Testis (tissue), 2 donors: ENCODE measurements at regions not wholly inside any gene's neighbourhood (a gene's known extent, or its start where the extent isn't known, plus 50 kb on each side); places are given as distances from the start of the nearest gene placed in this dataset.

Experiments used
- CTCF ChIP-seq, 3 experiments: fragments of 450-650 bp in 2 of 3; fragments of 200-600 bp in 1 of 3; sonication (generic) in 1 of 3; IDR thresholded peaks; one replicate each; pipeline ENCODE4 v1.5.1; 2016 to 2019; ENCODE audit warnings: antibody characterized with exemption in 3 of 3, mild to moderate bottlenecking in 2 of 3, moderate library complexity in 1 of 3
- POLR2A ChIP-seq: fragments of 450-650 bp; IDR thresholded peaks from one replicate; pipeline ENCODE4 v1.6.1; 2017; ENCODE audit warnings: antibody characterized with exemption, mild to moderate bottlenecking, moderate library complexity

DNA sequence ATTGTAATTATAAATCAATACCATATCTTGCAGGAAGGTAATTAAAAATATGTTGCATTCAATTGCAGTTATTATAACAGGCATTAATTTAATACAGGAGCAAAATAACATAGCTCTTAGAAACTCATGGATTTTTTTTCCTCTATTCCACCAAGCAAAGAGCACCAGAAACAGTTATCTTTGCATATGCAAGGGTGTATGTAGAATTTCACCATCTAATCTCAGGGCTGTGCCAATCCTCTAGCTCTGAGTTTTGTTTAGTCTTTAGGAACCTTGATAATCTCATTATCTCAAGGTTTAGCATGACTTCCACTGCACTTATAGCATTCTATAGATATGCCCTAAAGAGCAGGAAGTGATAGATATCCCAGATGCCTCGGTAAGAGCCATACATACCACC is 197.5 kb downstream of the VEGFC start:
- no peak for TF ChIP-seq CTCF (IDR thresholded peaks at IDR 0.05)
- no peak for TF ChIP-seq POLR2A
